Breast epithelium (tissue), 3 donors: ENCODE measurements at regions not wholly inside any gene's neighbourhood (a gene's known extent, or its start where the extent isn't known, plus 50 kb on each side); places are given as distances from the start of the nearest gene placed in this dataset.

Experiments
- POLR2A ChIP-seq: fragments of 450-650 bp; IDR thresholded peaks from one replicate; pipeline ENCODE4 v1.6.1; 2016; ENCODE audit warnings: antibody characterized with exemption, mild to moderate bottlenecking, moderate library complexity
- TF ChIP-seq, protein P1 (sequence below), 3 donors: fragments of 450-650 bp; IDR thresholded peaks; one replicate each; pipeline ENCODE4 v1.5.1; 2016 to 2017; ENCODE audit warnings: antibody characterized with exemption in 3 of 3, mild to moderate bottlenecking in 3 of 3, moderate library complexity in 3 of 3

- TF ChIP-seq, protein P1, sequence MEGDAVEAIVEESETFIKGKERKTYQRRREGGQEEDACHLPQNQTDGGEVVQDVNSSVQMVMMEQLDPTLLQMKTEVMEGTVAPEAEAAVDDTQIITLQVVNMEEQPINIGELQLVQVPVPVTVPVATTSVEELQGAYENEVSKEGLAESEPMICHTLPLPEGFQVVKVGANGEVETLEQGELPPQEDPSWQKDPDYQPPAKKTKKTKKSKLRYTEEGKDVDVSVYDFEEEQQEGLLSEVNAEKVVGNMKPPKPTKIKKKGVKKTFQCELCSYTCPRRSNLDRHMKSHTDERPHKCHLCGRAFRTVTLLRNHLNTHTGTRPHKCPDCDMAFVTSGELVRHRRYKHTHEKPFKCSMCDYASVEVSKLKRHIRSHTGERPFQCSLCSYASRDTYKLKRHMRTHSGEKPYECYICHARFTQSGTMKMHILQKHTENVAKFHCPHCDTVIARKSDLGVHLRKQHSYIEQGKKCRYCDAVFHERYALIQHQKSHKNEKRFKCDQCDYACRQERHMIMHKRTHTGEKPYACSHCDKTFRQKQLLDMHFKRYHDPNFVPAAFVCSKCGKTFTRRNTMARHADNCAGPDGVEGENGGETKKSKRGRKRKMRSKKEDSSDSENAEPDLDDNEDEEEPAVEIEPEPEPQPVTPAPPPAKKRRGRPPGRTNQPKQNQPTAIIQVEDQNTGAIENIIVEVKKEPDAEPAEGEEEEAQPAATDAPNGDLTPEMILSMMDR (IDR thresholded peaks at IDR 0.05), result no peak
- TF ChIP-seq POLR2A, result no peak
Observed at GRCh38 chr2:180057706-180058412, 50.8 kb upstream of the CWC22 start.
